ENCODE measurements at regions not wholly inside any gene's neighbourhood (a gene's known extent, or its start where the extent isn't known, plus 50 kb on each side); places are given as distances from the start of the nearest gene placed in this dataset.
A peak's percentile ranks its signal among the peaks of the same experiment; 100 is the strongest.

- ChIA-PET POLR2A (interaction anchor here (0.8 kb wide), 1 partner anchor 121 kb away, joined by 3 read pairs; no protein-coding TSS in a partner anchor), CTCF (no interaction called here)
- Histone ChIP-seq H3K4me1 (ENCODE audit: insufficient read depth, low read length) (peaks cover 53% of the 10 kb centered on the region), H3K27ac (ENCODE audit: low read depth in 1 of 2, low read length in 2 of 2) (no peak overlapping the region), H3K4me3 (ENCODE audit: low read length) (no peak overlapping the region), H3K9me3 (ENCODE audit: control insufficient read depth in 1 of 2, insufficient read depth in 1 of 2, low read length in 2 of 2) (no peaks in the 10 kb centered on the region), H3K36me3 (ENCODE audit: insufficient read depth, low read length) (no peaks in the 10 kb centered on the region), H3K27me3 (ENCODE audit: control insufficient read depth in 1 of 2, insufficient read depth in 2 of 2, low read length in 2 of 2) (no peaks in the 10 kb centered on the region)
- H3K36me3 Mint-ChIP-seq (ENCODE audit: low read depth): no peaks in the 10 kb centered on the region
- H3K27ac Mint-ChIP-seq: peak overlapping the region; percentile 83
- H3K9me3 Mint-ChIP-seq: no peaks in the 10 kb centered on the region
- TF ChIP-seq, protein P1, sequence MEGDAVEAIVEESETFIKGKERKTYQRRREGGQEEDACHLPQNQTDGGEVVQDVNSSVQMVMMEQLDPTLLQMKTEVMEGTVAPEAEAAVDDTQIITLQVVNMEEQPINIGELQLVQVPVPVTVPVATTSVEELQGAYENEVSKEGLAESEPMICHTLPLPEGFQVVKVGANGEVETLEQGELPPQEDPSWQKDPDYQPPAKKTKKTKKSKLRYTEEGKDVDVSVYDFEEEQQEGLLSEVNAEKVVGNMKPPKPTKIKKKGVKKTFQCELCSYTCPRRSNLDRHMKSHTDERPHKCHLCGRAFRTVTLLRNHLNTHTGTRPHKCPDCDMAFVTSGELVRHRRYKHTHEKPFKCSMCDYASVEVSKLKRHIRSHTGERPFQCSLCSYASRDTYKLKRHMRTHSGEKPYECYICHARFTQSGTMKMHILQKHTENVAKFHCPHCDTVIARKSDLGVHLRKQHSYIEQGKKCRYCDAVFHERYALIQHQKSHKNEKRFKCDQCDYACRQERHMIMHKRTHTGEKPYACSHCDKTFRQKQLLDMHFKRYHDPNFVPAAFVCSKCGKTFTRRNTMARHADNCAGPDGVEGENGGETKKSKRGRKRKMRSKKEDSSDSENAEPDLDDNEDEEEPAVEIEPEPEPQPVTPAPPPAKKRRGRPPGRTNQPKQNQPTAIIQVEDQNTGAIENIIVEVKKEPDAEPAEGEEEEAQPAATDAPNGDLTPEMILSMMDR (IDR thresholded peaks at IDR 0.05): no peak
- H3K4me1 Mint-ChIP-seq (ENCODE audit: low read depth): peaks cover 53% of the 10 kb centered on the region
- H3K27me3 Mint-ChIP-seq: no peaks in the 10 kb centered on the region
- intact Hi-C loops (cut with DNase I, micrococcal nuclease): loop anchor here in 1 of 2 experiments (5.0 kb wide), 1 partner anchor 229 kb away; no protein-coding TSS in a partner anchor
- DNase-seq (no peak), ATAC-seq (ENCODE audit: poor library complexity) (no peak)
- no peak overlapping the region for H3K4me3 Mint-ChIP-seq
These were observed 122.9 kb upstream of the IRF2BP2 start for GRCh38 chr1:234732671-234733390.

DNA sequence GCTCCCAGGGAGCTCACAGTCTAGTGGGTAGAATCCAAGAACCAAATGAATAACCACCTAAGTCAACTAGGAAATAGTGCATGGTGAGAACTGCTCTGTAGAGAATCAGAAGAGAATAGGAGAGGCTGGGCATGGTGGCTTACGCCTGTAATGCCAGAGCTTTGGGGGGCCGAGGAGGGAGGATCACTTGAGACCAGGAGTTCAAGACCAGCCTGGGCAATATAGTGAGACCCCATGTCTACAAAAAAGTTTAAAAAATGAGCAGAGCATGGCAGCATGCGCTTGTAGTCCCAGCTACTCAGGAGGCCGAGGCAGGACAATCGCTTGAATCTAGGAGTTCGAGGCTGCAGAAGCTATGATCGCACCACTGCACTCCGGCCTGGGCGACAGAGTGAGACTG is 122.3 kb upstream of the IRF2BP2 start:
- Mint-ChIP-seq H3K4me1 (ENCODE audit: low read depth) (peaks cover 57% of the 10 kb centered on the region), H3K27ac (peak overlapping the region; percentile 83), H3K9me3 (no peaks in the 10 kb centered on the region), H3K4me3 (no peak overlapping the region), H3K36me3 (ENCODE audit: low read depth) (no peaks in the 10 kb centered on the region), H3K27me3 (no peaks in the 10 kb centered on the region)
- TF ChIP-seq, protein P1 (IDR thresholded peaks at IDR 0.05): no peak
- POLR2A ChIA-PET: interaction anchor here (0.8 kb wide), 1 partner anchor 121 kb away, joined by 3 read pairs; no protein-coding TSS in a partner anchor
- Histone ChIP-seq H3K9me3 (ENCODE audit: control insufficient read depth in 1 of 2, insufficient read depth in 1 of 2, low read length in 2 of 2) (no peaks in the 10 kb centered on the region), H3K4me1 (ENCODE audit: insufficient read depth, low read length) (peaks cover 58% of the 10 kb centered on the region), H3K36me3 (ENCODE audit: insufficient read depth, low read length) (no peaks in the 10 kb centered on the region), H3K27ac (ENCODE audit: low read depth in 1 of 2, low read length in 2 of 2) (peak overlapping the region; percentile 39 to 67), H3K4me3 (ENCODE audit: low read length) (no peak overlapping the region), H3K27me3 (ENCODE audit: control insufficient read depth in 1 of 2, insufficient read depth in 2 of 2, low read length in 2 of 2) (no peaks in the 10 kb centered on the region)
- no peak for ATAC-seq (ENCODE audit: poor library complexity)
- DNase-seq: no peak
- intact Hi-C loops (cut with DNase I, micrococcal nuclease): loop anchor here in 1 of 2 experiments (5.0 kb wide), 1 partner anchor 230 kb away; no protein-coding TSS in a partner anchor
- CTCF ChIA-PET: interaction anchor here (2.1 kb wide), 1 partner anchor 10 kb away, joined by 6 read pairs; no protein-coding TSS in a partner anchor

GRCh38 chr1:234731569-234732085 is 121.6 kb upstream of the IRF2BP2 start:
- CTCF ChIA-PET: interaction anchor here (1.3 to 2.1 kb wide), 4 partner anchors 10 to 352 kb away, joined by 3 to 10 read pairs (median 5); no protein-coding TSS in a partner anchor
- H3K4me3 Mint-ChIP-seq: peak overlapping the region; percentile 9
- H3K27me3 Mint-ChIP-seq: no peaks in the 10 kb centered on the region
- Histone ChIP-seq H3K9me3 (ENCODE audit: control insufficient read depth in 1 of 2, insufficient read depth in 1 of 2, low read length in 2 of 2) (no peaks in the 10 kb centered on the region), H3K4me3 (ENCODE audit: low read length) (no peak overlapping the region), H3K27ac (ENCODE audit: low read depth in 1 of 2, low read length in 2 of 2) (peak overlapping the region; percentile 39 to 67), H3K27me3 (ENCODE audit: control insufficient read depth in 1 of 2, insufficient read depth in 2 of 2, low read length in 2 of 2) (no peaks in the 10 kb centered on the region), H3K36me3 (ENCODE audit: insufficient read depth, low read length) (no peaks in the 10 kb centered on the region), H3K4me1 (ENCODE audit: insufficient read depth, low read length) (peaks cover 64% of the 10 kb centered on the region)
- H3K9me3 Mint-ChIP-seq: no peaks in the 10 kb centered on the region
- DNase-seq: peak in 4 of 14 experiments; percentile 27 to 68 (median 59)
- ATAC-seq (ENCODE audit: poor library complexity): peak; percentile 10
- H3K4me1 Mint-ChIP-seq (ENCODE audit: low read depth): peaks cover 64% of the 10 kb centered on the region
- TF ChIP-seq, protein P1 (IDR thresholded peaks at IDR 0.05): no peak
- intact Hi-C loops (cut with DNase I, micrococcal nuclease): loop anchor here (1.0 to 5.0 kb wide), 2 partner anchors 28 to 231 kb away; no protein-coding TSS in a partner anchor
- POLR2A ChIA-PET: interaction anchor here (1.6 kb wide), 1 partner anchor 120 kb away, joined by 14 read pairs; no protein-coding TSS in a partner anchor
- H3K27ac Mint-ChIP-seq: peak overlapping the region; percentile 83
- H3K36me3 Mint-ChIP-seq (ENCODE audit: low read depth): no peaks in the 10 kb centered on the region
